ENCODE measurements at regions not wholly inside any gene's neighbourhood (a gene's known extent, or its start where the extent isn't known, plus 50 kb on each side); places are given as distances from the start of the nearest gene placed in this dataset.

DNA sequence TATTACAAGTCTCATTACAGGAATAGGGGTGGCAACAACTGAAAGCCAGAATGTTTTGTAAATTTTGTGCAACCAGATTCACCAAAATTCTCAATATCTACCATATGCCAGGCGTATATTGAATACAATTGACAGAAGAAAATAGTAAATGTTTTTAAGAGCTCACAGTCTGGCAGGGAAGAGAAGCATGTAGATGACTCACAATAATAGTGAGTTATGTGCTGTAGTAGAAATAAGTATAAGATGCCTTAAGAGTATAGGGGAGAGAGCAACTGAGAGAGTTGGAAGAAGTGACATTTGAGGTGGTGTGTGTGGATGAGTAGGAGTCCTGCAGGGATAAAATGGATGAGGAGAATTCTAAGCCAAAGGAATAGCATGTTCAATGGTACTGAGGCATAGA lies 170.5 kb upstream of the FGGY start:
- DNase-seq = peak; percentile 51

DNA sequence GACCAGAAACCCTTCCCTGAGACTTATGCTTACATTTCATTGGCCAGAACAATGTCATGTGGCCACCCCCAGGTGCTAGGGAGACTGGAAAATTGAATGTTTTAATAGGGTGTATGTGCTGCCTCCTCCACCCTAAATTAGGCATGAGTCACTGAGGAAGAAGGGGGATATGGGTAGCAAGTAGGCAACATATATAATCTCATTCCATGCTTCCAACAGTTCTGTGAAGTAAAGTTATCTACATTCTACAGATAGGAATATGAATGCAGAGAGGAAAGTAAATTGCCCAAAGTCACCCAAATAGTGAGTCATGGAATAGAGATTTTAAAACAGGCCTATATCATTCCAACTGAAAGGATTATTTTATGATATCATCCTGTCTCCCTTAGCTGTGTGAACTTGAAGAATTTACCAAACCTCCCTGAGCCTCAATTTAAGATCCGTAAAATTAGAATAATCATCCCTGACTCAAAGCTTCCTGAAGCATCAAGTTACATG lies 168.6 kb upstream of the FGGY start:
- DNase-seq = peak; percentile 87

DNA sequence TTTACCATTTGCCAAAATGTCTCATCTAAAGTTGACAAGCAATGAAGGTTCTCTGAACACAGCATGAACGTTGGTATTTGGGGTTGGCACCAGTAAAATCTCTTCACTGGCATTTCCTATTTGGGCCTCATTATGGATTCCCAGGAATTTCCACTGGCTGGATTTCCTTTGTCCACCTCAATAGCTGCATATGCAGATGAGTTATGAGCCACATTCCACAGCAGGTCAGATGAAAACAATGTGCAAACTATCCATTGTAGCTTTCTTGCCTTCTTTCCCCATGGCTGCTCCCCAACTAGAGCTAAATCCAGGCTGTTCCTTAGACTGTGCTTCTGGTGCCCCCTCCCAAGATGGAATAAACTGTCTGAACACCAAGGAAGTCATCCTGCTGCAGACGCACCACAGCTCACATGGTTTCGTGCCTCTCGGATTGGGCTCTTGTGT lies 168.1 kb upstream of the FGGY start:
- DNase-seq = peak; percentile 92

DNA sequence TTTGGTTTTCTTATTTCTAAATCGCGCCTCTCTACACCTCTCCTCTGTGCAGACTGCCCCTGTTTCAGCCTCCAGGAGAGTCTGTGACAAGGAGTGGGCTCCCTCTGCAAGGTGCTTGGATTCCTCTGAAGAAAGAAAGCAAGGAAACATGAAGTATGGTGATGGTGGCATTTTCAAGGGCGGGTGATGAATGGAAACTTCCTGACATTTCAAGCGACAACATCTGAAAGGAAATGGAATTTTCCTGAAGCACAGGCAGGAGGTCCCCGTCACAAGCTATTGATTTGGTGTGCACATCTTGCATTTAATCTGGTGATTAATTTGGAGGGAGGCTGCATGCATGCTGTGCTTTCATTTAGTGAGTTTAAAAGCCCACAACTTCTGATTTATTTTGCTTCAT lies 164.6 kb upstream of the FGGY start:
- DNase-seq = no peak

DNA sequence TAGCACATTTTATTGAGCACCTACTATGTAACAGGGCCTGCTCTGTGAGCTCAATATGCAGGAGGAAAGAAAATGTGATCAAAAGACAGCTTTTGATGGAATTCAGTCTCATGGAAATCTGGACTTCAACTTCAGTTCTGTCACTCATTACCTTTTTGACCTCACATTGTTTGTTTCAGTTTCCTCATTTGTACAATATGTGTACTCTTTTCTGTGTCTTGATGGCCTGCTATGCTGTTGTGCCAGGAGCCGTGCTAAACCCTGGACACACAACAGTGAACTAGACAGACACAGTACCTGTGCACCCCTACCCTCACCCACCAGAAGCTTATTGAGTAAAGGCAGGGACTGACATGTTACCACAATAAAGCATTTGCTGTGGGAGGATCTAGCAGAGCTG lies 162.9 kb upstream of the FGGY start:
- no peak for DNase-seq

DNA sequence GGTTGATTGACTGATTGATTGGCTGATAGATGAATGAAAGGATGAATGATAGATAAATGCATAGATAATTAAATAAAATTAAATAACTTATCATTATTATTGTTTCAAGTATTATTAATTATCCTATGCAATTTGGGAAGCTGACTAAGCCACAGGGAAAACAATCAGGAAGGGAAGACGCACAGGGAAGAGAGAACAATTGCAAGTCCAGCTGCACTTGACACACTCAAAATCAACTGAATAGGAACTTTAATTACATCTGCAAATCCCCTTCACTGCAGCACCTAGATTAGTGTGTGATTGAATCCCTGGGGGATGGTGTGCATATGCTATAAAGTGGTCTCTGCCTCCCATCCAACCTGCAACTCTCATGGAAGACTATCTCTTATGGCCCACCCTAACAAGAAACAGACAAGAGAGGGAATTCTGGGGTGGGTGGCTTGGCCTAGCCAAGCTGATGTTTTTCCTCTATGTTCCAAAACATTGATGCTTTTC lies 161.1 kb upstream of the FGGY start:
- DNase-seq = no peak

DNA sequence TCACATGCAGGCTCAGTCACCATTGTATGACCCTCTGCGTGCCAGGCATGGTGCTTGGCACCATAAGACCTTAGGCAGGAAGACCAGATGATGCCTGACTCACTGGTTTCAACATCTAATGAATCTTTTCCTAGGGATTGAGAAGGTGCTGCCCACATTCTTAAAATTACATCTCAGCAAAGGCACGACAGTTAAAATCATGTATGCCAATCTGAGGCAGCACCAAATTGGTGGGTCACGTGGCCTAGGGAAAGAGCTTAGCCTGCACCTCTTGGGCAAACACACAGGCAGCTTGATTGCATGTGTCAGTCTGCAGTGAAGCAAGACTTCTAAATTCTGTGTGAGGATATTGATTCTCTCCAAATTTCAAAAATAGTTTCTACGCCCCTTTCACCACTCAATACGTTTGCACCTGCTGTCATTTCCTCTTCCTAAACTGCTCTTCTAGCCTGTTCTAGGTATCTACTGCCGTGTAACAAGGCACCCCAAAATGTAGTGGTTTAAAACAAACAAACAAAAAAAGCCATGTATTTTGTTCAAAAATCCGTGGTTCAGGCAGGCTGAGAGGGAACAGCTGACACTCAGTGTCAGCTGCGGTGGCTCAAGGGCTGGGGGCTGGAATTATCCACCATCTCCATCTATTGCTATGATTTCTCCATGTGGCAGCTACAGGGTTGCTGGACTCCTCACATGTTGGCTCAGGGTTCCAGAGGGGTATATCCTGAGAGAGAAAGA lies 160.2 kb upstream of the FGGY start:
- DNase-seq = no peak

DNA sequence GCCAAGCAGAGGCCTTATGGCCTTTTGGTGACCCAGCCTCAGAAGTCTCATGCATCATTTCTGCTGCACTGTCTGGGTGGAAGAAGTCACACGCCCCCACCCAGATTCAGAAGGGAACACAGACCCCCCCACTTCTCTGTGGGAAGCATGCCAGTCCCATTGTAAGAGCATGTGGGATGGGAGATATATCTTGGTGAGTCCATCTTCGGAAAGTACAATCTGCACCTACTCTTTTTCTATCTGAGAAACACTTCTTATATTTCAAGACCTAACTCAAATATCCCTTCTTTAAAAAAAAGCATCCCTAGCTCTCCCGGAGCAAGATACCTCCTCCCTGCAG lies 159.6 kb upstream of the FGGY start:
- no peak for DNase-seq

DNA sequence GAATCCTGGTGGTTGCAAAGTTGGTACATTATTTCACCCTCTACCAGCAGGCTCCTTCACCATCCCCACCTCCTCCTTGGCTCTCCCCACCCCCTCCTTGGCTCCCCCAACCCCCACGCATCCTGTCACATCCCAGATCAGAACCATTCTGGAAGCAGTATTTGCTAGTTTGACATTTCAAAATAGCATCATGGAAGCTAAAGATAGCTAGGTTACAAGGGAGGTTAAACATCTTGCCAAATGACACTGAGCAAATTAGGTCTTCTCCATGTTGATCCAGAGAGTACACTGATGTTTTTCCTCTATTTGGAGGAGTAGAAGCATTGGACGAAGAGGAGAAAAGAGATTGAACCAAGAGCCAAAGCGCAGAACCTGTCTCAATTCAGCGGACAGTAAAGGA lies 158.9 kb upstream of the FGGY start:
- DNase-seq = no peak

DNA sequence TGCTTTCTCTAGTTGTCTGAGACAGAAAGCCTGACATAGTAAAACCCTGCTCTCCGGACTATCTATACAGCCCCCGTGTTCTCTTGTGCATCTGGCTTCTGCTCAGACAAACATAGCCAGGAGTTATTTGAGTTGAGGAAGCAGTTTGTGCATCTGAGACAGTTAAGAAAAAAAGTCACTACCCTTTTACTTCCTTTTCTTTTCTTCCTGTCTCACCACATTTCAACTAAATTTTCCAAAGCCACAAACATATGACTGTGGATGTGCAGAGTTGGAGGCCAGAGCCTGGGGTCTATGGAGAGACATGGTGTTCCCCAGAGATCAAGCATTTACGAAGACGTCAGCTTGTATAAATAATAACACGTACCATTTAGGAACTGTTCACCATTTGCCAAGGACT lies 158.5 kb upstream of the FGGY start:
- no peak for DNase-seq

DNA sequence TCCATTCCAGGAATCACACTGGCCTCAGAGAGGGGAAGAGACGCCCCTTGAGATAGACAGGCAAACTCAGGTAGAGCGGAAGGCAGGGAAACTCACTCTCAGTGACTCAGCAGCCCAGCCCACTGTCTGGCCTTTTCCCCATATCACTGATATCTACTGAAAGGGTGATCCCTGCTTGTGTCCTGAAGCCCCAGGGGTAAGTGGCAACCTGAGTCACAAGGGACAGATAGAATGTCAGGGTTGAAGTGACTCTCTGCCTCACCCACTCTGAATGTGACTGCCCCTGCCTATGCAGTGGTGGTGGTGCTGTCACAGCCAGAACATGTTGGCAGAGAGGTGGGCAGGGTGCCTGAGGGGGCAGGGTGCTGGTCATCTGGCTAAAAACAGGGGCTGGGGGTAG lies 157.5 kb upstream of the FGGY start:
- no peak for DNase-seq

DNA sequence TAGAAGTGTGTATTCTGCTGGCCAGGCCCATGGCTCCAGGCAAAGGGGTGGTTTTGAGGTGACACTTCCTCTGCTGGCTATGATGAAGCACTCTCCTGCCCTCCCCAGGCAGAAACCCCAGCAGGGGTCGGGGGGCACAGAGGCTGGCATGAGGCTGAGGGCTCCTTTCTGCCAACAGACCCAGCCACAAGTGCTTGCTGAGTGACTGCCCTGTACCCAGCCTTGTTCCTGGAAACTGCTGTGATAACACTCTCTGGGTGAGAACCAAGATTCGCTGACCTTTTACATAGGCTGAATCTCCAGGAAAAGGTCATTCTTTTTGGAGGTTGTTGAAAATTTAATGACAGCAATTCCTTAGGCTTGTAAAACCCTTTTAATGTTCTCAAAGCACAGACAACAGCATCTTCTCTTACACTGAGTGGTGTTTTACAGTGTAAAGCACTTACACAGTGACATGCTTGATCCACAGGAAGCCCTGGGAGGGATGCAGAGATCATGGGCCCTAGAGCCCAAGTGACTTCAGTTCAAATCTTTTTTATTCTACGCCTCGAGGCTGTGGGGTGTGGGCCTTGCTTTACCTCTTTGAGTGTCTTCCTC lies 155.5 kb upstream of the FGGY start:
- DNase-seq = no peak

DNA sequence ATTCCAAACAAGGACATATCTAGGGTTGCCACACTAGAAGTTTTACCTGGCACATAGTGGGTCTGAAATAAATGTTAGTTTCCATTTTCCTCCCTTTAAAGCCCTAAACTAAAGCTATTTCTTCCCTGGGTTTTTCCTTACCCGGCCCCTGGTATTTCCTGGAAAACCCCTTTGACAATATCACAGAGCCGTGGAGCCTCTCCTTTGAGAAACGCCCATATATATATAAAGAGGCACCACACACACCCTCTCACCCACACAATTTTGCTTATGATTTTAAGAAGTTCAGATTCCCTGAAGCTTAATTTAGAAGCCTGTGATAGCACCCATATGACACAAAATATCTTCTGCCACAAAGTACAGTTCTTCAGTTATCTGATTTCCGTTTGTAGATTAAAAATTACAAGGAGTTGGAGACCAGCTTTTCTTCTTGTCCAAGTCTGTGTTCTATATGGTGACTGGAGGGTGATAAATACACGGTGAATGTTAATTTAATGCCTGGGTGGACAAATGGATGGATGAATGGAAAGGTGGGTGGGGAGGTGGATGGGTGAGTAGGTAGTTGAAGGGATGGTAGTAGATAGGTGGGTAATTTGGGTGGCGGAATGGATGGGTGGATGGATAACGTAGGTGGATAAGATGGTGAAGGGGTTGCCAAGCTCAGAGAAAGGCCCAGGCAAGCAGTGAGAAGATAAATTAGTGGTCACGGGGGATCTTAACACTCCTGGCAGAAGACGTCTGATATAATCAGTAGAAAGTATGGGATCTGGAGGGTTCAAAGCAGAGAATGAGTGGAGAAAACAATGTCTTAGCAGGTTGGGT lies 154.4 kb upstream of the FGGY start:
- no peak for DNase-seq

DNA sequence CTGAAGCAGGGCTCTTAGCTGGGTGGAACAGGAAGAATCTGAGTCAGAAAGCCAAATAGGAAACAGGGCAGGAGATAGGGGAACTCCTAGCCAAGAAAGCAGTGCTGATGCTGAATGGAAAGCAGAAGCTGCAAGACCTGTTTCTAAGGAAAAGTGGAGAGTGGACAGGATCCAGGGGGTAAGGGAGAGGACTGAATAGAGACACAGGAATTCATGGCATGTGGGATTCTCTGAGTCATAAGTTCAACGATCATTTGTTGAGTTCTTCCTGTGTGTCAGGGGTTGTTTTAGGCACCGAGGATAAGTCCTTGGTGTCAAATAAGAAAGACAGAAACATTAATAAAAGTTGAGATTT lies 153.8 kb upstream of the FGGY start:
- DNase-seq = peak; percentile 98

DNA sequence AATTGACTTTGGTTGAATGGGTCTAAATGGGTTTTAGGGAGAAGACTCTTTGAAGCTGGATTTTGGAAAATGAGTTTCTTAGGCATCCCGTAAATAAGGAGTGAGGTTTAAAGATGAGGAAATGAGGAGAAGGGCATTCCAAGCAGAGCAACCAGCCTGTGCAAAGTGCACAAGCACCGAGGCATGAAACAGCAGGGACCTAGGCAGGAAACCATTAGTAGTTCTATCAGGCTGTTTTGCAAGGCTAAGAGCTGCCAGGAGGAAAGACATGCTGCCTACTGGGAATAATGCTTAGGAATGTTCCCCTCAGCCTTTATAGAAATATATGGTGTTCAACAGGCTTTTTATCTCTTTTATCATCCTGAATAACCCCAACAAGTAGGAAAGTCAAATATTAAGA lies 153.1 kb upstream of the FGGY start:
- peak; percentile 54 for DNase-seq

DNA sequence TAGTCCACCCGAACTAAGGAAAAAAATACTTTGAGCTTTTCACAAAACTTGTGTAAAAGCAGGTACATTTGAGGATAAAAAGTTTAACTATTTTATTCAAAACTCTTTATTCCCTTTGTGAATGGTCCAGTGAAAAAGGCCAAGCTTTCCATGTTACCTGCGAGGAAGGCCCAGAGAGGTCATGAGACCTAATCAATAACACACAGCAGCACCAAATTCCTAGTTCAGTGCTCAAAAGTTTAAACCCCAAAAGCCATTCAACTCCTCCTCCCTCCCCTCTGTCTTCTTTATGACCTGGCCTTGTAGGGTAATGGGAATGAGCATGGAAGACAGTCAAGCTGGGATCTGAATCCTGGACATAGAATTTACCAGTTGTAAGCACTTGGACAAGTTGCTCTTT lies 151.9 kb upstream of the FGGY start:
- DNase-seq = no peak

DNA sequence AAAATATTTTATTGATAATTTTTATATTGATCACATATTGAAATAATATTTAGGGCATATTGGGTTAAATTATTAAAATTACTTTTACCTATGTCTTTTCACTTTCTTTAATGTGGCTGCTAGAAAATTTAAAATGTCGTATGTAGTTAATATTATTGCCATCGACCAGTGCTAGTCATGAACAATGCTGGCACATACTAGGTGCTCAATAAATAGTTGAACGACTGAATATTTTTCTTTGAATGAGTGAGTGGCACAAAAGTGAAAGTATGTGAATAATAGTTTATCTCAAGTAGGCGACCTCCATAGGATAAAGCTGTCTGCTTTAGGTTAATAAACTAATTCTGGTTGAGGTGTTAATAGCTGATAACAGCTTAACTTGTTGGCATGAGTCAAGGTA lies 150.8 kb upstream of the FGGY start:
- no peak for DNase-seq

DNA sequence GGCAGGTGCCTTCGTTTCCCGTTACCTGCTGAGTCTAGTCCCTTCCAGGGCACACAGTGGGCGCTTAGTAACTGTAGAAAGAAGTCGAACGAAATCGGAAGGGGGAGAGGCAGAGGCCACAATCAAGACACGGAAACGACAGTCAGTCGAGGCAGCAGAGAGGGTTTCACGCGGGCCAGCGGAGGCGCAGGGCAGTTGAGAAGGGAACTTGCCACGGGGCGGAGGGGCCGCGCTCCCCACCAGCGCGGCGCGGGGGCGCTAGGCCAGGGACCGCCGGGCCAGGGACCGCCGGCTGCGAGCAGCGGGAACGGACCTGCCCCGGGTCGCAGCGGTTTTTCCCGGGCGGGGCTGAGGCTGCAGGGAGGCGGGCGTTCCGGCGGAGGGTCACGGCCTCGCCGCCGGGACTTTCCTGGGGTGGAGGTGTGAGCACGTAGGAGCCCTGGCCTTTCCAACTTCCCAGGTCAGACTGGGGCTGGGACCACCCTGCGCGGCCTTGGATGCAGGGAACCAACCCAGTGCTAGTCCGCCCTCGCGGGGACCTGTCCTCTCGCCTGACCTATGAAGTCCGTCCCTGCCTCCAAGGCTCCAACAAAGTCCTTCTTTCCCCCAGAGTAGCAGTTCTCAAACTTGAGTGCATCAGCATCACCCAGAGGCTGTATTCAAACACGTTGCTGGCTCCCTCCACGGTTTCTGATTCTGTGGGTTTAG lies 150.1 kb upstream of the FGGY start:
- peak; percentile 27 for DNase-seq

DNA sequence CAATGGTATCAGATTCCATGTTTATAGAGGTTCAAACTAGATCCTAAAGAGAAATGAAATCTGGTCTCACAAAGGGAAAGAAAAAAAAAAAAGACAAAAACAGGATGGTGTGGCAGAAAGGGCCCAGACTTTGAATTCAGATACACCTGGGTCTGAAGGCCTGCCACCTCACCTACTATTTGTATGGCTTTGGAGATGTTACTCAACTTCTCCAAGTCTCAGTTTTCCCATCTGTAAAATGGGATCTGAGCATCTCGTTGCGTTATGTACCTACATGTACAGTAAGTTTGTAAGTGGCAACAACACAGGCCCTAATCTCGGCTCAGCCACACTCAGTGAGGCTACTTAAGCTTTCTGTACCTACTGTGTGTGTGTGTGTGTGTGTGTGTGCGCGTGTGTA lies 147.5 kb upstream of the FGGY start:
- no peak for DNase-seq

DNA sequence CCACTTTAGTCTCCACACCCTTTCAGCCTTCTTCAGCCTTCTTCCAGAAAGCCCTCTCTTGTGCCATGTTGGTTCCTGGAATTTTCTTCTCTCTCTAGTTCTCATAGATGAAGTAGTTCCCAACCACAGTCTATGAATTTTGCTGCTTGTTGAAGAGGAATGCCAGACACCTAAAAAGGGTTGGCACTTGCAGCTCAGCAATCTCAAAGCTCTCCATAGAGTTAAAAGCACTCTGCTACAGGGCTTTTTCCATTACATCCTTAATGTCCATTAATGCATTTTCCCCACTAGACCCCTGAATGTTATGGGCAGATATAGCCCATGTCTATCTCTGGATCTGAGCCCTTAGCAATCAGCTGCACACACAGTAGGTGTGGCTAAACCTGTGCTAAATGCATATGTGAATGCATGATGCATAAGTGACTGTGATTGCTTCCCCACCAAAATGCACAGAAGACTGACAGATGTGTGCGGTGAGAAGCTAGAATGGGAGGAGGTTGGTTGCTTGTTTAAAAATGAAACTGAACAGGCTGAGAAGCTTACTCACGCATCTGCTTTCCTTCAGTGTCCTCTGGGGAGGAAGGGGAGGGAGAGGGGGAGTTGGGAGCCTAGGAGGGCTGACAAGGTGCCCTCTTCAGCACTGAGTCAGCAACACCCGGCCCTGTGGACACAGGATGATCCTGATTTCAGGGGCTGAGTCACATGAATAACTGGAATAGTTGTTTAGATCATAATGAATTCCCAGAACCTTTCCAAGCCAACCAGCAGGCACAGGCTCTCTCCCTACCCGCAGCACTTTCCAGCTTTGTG lies 146.1 kb upstream of the FGGY start:
- DNase-seq = peak; percentile 100

DNA sequence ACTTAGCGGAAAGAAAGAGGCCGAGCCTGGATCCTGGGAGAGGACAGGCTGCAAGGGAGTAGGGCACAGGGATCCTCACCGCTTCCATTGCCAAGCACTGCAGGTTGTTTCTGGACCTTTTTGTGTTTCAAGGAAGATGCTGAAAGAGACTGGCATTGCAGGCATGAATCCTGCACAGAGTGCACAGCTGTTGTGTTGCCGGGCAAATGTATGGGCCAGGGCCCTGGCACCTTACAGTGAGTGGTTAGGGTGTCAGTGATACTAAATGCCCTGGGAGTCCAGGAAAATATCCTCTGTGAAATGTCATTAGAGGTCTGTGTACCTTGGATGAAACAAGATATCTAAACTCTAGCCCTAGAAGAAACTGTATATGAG lies 145.5 kb upstream of the FGGY start:
- no peak for DNase-seq

DNA sequence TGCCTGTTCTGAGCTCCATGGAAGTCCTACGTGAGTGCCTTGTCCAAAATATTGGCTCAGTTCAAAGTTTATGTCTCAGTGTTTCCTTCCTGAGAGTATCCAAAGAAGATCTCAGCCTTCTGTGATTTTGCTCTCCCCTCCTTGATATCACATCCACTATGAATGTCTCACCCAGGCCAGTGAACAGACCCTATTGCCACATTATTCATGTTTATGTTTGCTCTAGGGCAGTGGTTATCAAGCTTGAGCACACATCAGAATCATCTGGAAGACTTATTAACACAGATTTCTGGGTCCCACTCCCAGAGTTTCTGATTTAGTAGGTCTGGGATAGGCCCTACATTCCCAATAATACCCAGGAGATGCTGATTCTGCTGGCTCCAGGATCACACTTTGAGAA lies 145.0 kb upstream of the FGGY start:
- DNase-seq = no peak
